ENCODE measurements at regions not wholly inside any gene's neighbourhood (a gene's known extent, or its start where the extent isn't known, plus 50 kb on each side); places are given as distances from the start of the nearest gene placed in this dataset.

- Histone ChIP-seq H3K18ac (ENCODE audit: extremely low read depth, low read length) (no peak overlapping the region), H4K91ac (replicated peaks; ENCODE audit: insufficient read length, low read length) (no peak overlapping the region), H2BK20ac (ENCODE audit: low read length) (no peak overlapping the region), H3K79me2 (ENCODE audit: control insufficient read depth in 1 of 2, insufficient read depth in 2 of 2, low read length in 2 of 2) (no peaks in the 10 kb centered on the region), H3K14ac (ENCODE audit: insufficient read length) (no peak overlapping the region), H3K79me1 (ENCODE audit: low read depth, low read length) (no peaks in the 10 kb centered on the region), H2AK5ac (ENCODE audit: low read depth, low read length) (no peak overlapping the region), H3K23ac (ENCODE audit: insufficient read length) (no peak overlapping the region), H4K20me1 (replicated peaks in 1 of 2; ENCODE audit: control insufficient read depth in 1 of 2, insufficient read depth in 2 of 2, low read length in 2 of 2) (no peaks in the 10 kb centered on the region), H3K4me3 (ENCODE audit: extremely low read depth in 1 of 4, insufficient read depth in 2 of 4, low read depth in 3 of 4, low read length in 4 of 4) (no peak overlapping the region), H3K4me1 (replicated peaks in 1 of 4; ENCODE audit: control insufficient read depth in 3 of 4, insufficient read depth in 4 of 4, low read length in 3 of 4) (no peaks in the 10 kb centered on the region), H2AFZ (ENCODE audit: low read length) (no peak overlapping the region), H2BK5ac (ENCODE audit: low read depth, low read length) (no peak overlapping the region), H4K5ac (ENCODE audit: insufficient read length, low read depth, low read length) (no peak overlapping the region), H2BK120ac (replicated peaks; ENCODE audit: low read depth, low read length) (no peak overlapping the region), H4K8ac (ENCODE audit: extremely low read depth, insufficient read depth, low read length) (no peak overlapping the region), H3K56ac (replicated peaks; ENCODE audit: insufficient read length, low read depth, low read length) (no peak overlapping the region), H3K36me3 (ENCODE audit: control insufficient read depth in 2 of 4, insufficient read depth in 4 of 4, low read length in 3 of 4) (no peaks in the 10 kb centered on the region), H3K23me2 (ENCODE audit: low read depth, low read length) (no peaks in the 10 kb centered on the region), H3K4me2 (ENCODE audit: insufficient read depth in 1 of 2, low read depth in 2 of 2, low read length in 2 of 2) (no peak overlapping the region), H2BK12ac (ENCODE audit: low read depth, low read length) (no peak overlapping the region), H3K9me3 (ENCODE audit: insufficient read depth in 2 of 2, low read depth in 1 of 2, low read length in 1 of 2) (peaks cover 62 to 100% of the 10 kb centered on the region in 2 experiments), H3K9ac (replicated peaks in 1 of 4; ENCODE audit: extremely low read depth in 1 of 4, low read depth in 3 of 4, low read length in 3 of 4) (no peak overlapping the region), H3K27me3 (replicated peaks in 1 of 4; ENCODE audit: control insufficient read depth in 3 of 4, extremely low read depth in 1 of 4, insufficient read depth in 3 of 4, low read length in 3 of 4) (no peaks in the 10 kb centered on the region), H3K27ac (ENCODE audit: low read depth, low read length) (no peak overlapping the region), H3K4ac (replicated peaks; ENCODE audit: insufficient read length, low read depth, low read length) (no peak overlapping the region), H2BK15ac (ENCODE audit: low read length) (no peak overlapping the region)
- ChIA-PET POLR2A (ENCODE audit: partially characterized antibody) (no interaction called here), CTCF (ENCODE audit: partially characterized antibody) (no interaction called here)
- DNase-seq (ENCODE audit: low read depth in 1 of 2, low spot score in 2 of 2) (no peak), FAIRE-seq (no peak)
- WGBS, 2 experiments (ENCODE audit: extremely low coverage in 1 of 2, insufficient coverage in 1 of 2, insufficient read length in 1 of 2, insufficient replicate concordance in 2 of 2, low coverage in 1 of 2, low lambda C conversion rate in 2 of 2, missing lambda C conversion rate in 1 of 2) = 88% methylated on average over 13 of the region's 39 CpGs; no CpG with 5 or more reads in 1 of the 2 experiments
- TF ChIP-seq CTBP2 (IDR thresholded peaks at IDR 0.05; ENCODE audit: borderline replicate concordance, insufficient read depth, insufficient read length, low read length) (no peak), TAF7 (optimal IDR thresholded peaks at IDR 0.05; ENCODE audit: borderline replicate concordance, low read depth, low read length) (no peak), CEBPB (IDR thresholded peaks at IDR 0.05; ENCODE audit: low read depth, low read length) (no peak), ATF2 (IDR thresholded peaks at IDR 0.05; ENCODE audit: low read length) (no peak), SIRT6 (IDR thresholded peaks at IDR 0.05; ENCODE audit: low read length) (no peak), PHF8 (conservative IDR thresholded peaks at IDR 0.05; ENCODE audit: low read depth, low read length) (no peak), ATF3 (IDR thresholded peaks at IDR 0.05; ENCODE audit: insufficient read depth, low read depth, low read length) (no peak), GABPA (IDR thresholded peaks at IDR 0.05; ENCODE audit: borderline replicate concordance, insufficient read depth, low read length) (no peak)
Measured at GRCh38 chr12:38156497-38157245, 159.9 kb upstream of the ALG10B start.
